Fibroblast of the aortic adventitia (primary cell): ENCODE measurements at regions not wholly inside any gene's neighbourhood (a gene's known extent, or its start where the extent isn't known, plus 50 kb on each side); places are given as distances from the start of the nearest gene placed in this dataset.
A peak's percentile ranks its signal among the peaks of the same experiment; 100 is the strongest.
"Not testable (repeated sequence)": the region's sequence is repeated elsewhere in the genome, so short reads cannot be mapped to it uniquely, and the experiment has no call there.

ENCODE experiments used
- DNase-seq: peaks from one replicate; pipeline ENCODE4 v3.0.0-alpha.2; 2010; ENCODE audit warnings: low read depth
- H3K4me3 ChIP-seq: 2 replicates; pipeline ENCODE4 v1.5.1; 2011; ENCODE audit warnings: low read depth, mild to moderate bottlenecking, control low read depth, low read length, moderate library complexity
- TF ChIP-seq, protein P1 (sequence below): IDR thresholded peaks from 2 replicates; pipeline ENCODE4 v1.5.1; 2011; ENCODE audit warnings: mild to moderate bottlenecking, low read length, control low read depth, inconsistent platforms; ENCODE audit not compliant: insufficient read depth

DNA sequence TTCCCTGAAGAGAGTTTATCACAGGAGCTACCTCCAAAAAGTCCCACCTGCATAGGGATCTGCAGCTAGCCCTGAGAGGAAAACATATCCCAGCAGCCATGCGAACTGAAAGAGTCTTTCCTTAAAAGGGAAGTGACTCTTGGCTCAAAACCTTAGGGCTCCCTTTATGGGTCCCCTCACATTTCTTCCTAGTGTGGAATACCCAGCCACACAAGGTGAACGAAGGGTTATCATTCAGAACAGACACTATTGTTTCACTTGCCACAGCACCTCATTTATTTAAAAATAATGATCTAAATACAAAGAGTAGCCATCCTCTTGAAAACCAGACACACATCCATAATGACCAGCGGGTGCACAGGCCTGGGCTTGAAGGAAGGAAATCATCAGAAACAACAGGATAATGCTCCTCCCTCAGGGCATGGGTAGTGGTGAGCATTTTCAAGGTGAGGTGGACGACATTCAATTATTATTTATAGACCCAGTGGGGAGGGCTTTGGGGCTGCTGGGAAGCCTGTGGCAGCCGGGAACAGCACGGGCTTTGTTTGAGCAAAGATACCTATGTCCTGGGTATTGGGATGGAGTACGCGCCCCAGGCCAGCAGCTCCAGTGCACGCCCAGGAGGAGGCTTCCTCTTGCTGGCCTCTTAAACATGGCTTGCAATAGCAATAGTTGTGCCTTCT lies 119.0 kb upstream of the ITGA6 start:
- DNase-seq, result no peak
- TF ChIP-seq, protein P1, sequence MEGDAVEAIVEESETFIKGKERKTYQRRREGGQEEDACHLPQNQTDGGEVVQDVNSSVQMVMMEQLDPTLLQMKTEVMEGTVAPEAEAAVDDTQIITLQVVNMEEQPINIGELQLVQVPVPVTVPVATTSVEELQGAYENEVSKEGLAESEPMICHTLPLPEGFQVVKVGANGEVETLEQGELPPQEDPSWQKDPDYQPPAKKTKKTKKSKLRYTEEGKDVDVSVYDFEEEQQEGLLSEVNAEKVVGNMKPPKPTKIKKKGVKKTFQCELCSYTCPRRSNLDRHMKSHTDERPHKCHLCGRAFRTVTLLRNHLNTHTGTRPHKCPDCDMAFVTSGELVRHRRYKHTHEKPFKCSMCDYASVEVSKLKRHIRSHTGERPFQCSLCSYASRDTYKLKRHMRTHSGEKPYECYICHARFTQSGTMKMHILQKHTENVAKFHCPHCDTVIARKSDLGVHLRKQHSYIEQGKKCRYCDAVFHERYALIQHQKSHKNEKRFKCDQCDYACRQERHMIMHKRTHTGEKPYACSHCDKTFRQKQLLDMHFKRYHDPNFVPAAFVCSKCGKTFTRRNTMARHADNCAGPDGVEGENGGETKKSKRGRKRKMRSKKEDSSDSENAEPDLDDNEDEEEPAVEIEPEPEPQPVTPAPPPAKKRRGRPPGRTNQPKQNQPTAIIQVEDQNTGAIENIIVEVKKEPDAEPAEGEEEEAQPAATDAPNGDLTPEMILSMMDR, result no peak
- no peak overlapping the region for H3K4me3 ChIP-seq

DNA sequence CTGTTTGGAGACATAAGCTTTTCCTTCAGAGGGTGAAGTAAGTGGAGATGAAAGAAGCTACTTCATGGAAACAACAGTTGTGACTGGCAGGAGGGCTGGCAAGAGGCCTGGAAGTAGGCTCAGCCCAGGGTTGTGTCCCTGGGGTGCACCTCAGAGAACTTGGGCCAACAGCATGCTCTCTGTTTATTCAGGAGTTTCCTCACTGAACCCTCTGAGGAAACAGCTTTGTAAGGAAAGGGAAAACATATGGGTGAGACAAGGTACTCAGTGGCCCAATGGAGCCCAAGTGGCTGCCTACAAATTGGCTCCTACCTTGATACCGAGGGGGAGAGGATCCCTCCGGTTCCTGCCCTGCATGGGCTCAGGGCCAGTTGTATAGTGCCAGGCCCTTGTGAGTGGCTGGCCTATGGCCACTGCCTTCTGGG lies 115.5 kb upstream of the ITGA6 start:
- no peak overlapping the region for H3K4me3 ChIP-seq
- TF ChIP-seq, protein P1, result no peak
- DNase-seq, result peak; percentile 60

- no peak overlapping the region for H3K4me3 ChIP-seq
- TF ChIP-seq, protein P1, result no peak
- no peak for DNase-seq
These were observed 113.6 kb upstream of the ITGA6 start for GRCh38 chr2:172313715-172314341.

- not testable (repeated sequence) for DNase-seq, H3K4me3 ChIP-seq
These were observed 112.3 kb upstream of the ITGA6 start for GRCh38 chr2:172315070-172315469.

- TF ChIP-seq, protein P1, result no peak
- H3K4me3 ChIP-seq, result no peak overlapping the region
- DNase-seq, result no peak
These were observed 105.3 kb upstream of the ITGA6 start for GRCh38 chr2:172322049-172322448.

DNA sequence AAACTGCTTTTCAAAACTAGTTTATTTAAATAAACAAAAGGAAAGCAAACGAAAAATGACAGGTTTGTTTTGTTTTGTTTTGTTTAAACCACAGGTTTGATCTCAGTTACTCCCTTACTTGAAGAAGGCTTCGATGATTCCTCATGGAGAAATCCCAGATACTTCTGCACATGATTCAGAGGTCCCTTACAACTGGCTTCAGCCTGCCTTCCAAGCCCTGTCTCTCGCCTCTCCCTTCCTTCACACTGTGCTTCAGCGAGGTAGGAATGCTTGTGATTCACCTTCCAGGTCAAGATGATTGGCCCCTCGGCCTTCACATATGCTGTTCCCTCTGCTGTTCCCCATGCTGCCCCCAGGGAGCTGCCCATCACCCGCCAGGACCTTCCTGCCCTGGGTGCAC lies 104.1 kb upstream of the ITGA6 start:
- no peak overlapping the region for H3K4me3 ChIP-seq
- no peak for DNase-seq
- TF ChIP-seq, protein P1, result no peak

DNA sequence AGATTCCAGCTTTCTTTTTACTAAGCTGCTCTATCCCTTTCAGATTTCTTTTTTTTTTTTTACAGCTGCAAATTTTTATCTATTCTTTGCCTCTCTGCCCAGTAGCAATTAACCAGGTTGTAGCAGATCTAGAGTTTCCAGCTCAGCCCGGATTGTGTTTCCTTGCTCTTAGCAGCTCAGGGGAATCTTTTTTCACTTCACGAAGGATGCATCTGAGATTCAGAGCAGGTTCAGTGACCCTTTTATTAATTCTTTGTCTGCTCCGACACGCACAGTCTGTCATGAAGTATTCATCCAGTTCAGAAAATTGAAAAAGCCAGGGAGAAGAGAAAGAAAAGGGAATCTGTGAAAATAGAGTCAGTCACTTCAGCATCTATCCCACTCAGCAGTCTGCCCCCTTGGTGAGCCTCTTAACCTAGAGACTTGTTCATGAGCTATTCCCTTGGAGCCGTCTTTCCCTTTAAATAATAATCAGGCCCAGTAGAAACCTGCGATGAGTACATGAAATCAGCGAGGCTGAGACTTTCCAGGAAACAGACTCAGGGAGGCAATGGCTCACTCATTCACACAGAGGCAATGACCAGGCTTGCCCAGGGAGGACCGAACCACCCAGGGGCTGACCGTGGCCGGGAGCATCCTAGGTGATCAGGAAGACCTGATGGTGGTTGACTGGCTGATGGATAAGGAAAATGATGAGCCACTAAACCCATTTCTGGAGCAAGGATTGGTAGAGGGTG lies 103.4 kb upstream of the ITGA6 start:
- no peak overlapping the region for H3K4me3 ChIP-seq
- no peak for DNase-seq
- TF ChIP-seq, protein P1, result no peak
